Loucy (cell line): ENCODE measurements at regions not wholly inside any gene's neighbourhood (a gene's known extent, or its start where the extent isn't known, plus 50 kb on each side); places are given as distances from the start of the nearest gene placed in this dataset.

Experiments
- H2AFZ ChIP-seq: fragments of 200-600 bp; sonication (generic); 2 replicates; pipeline ENCODE4 v1.6.0; 2016; ENCODE audit warnings: antibody characterized with exemption, mild to moderate bottlenecking, low read length, moderate library complexity
- H3F3A ChIP-seq: fragments of 200-600 bp; 2 replicates; pipeline ENCODE4 v1.6.0; 2016; ENCODE audit warnings: antibody characterized with exemption, low read depth, mild to moderate bottlenecking
- H3K27me3 ChIP-seq: fragments of 200-600 bp; sonication (generic); 2 replicates; pipeline ENCODE4 v1.6.1; 2014; ENCODE audit warnings: low read length, mild to moderate bottlenecking; ENCODE audit not compliant: insufficient read depth, poor library complexity, severe bottlenecking
- H3K36me3 ChIP-seq: fragments of 200-600 bp; sonication (generic); 2 replicates; pipeline ENCODE4 v1.6.1; 2016; ENCODE audit warnings: low read length; ENCODE audit not compliant: insufficient read depth
- H3K4me1 ChIP-seq: fragments of 200-600 bp; sonication (generic); 2 replicates; pipeline ENCODE4 v1.5.1; 2014; ENCODE audit warnings: low read length, mild to moderate bottlenecking; ENCODE audit not compliant: insufficient read depth, poor library complexity, severe bottlenecking
- H3K4me2 ChIP-seq: fragments of 200-600 bp; sonication (generic); 2 replicates; pipeline ENCODE4 v1.6.0; 2014; ENCODE audit warnings: antibody characterized with exemption, low read length, low read depth, mild to moderate bottlenecking; ENCODE audit not compliant: poor library complexity, severe bottlenecking
- H3K4me3 ChIP-seq: fragments of 200-600 bp; sonication (generic); 2 replicates; pipeline ENCODE4 v1.5.1; 2014; ENCODE audit warnings: low read length, mild to moderate bottlenecking, mixed read lengths; ENCODE audit not compliant: poor library complexity, severe bottlenecking
- H3K79me2 ChIP-seq: fragments of 200-600 bp; sonication (generic); 2 replicates; pipeline ENCODE4 v1.6.1; 2014; ENCODE audit warnings: low read length; ENCODE audit not compliant: insufficient read depth
- H3K9ac ChIP-seq: fragments of 200-600 bp; sonication (generic); 2 replicates; pipeline ENCODE4 v1.6.0; 2014; ENCODE audit warnings: mild to moderate bottlenecking, low read depth, low read length, moderate library complexity; ENCODE audit not compliant: poor library complexity, severe bottlenecking
- H3K9me2 ChIP-seq: fragments of 200-600 bp; sonication (generic); replicated peaks from 2 replicates; pipeline ENCODE4 v1.6.1; 2016; ENCODE audit warnings: low read depth, low read length, mixed read lengths
- H3K9me3 ChIP-seq: fragments of 200-600 bp; sonication (generic); 2 replicates; pipeline ENCODE4 v1.6.1; 2014; ENCODE audit warnings: mild to moderate bottlenecking, antibody characterized with exemption, low read length, low read depth; ENCODE audit not compliant: insufficient read depth
- H4K20me1 ChIP-seq: fragments of 200-600 bp; sonication (generic); 2 replicates; pipeline ENCODE4 v1.6.0; 2014; ENCODE audit warnings: antibody characterized with exemption, low read length, mild to moderate bottlenecking; ENCODE audit not compliant: insufficient read depth, poor library complexity, severe bottlenecking
- EZH2phosphoT487 ChIP-seq: fragments of 200-600 bp; IDR thresholded peaks from 2 replicates; pipeline ENCODE4 v1.6.1; 2018; ENCODE audit warnings: antibody characterized with exemption, mild to moderate bottlenecking, moderate library complexity, borderline replicate concordance
- TF ChIP-seq, protein P1 (sequence below): fragments of 200-600 bp; sonication (generic); conservative IDR thresholded peaks from 2 replicates; pipeline ENCODE4 v1.5.1; 2014; ENCODE audit warnings: mild to moderate bottlenecking, antibody characterized with exemption, low read length

DNA sequence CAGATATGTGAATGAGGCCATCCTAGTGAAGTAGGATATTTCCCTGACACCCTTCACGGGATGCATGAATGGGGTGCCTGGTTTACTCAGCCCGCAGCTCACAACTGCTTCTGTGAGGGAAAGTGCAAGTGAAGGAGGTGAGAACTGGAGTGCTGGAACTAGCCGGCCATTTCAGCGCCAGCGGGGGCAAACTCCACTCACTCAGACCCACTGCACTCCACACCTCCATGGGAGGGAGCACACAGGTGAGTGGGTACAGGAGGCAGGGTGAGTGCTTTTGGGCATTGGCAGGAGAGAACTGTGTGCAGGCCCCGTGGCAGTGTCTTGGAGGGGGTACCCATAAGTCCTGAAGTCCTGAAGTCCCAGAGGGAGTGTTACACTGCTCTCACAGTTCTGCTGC is 1008.4 kb downstream of the SLC6A15 start:
- no peak overlapping the region for H3K4me3 ChIP-seq
- no peaks in the 10 kb centered on the region for H3K4me1 ChIP-seq
- TF ChIP-seq, protein P1, sequence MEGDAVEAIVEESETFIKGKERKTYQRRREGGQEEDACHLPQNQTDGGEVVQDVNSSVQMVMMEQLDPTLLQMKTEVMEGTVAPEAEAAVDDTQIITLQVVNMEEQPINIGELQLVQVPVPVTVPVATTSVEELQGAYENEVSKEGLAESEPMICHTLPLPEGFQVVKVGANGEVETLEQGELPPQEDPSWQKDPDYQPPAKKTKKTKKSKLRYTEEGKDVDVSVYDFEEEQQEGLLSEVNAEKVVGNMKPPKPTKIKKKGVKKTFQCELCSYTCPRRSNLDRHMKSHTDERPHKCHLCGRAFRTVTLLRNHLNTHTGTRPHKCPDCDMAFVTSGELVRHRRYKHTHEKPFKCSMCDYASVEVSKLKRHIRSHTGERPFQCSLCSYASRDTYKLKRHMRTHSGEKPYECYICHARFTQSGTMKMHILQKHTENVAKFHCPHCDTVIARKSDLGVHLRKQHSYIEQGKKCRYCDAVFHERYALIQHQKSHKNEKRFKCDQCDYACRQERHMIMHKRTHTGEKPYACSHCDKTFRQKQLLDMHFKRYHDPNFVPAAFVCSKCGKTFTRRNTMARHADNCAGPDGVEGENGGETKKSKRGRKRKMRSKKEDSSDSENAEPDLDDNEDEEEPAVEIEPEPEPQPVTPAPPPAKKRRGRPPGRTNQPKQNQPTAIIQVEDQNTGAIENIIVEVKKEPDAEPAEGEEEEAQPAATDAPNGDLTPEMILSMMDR = no peak
- no peak for TF ChIP-seq EZH2phosphoT487
- no peak overlapping the region for H3K4me2 ChIP-seq
- no peaks in the 10 kb centered on the region for H4K20me1 ChIP-seq
- no peaks in the 10 kb centered on the region for H3K27me3 ChIP-seq
- no peak overlapping the region for H2AFZ ChIP-seq
- no peaks in the 10 kb centered on the region for H3K79me2 ChIP-seq
- no peaks in the 10 kb centered on the region for H3K9me3 ChIP-seq
- no peak overlapping the region for H3K9ac ChIP-seq
- no peaks in the 10 kb centered on the region for H3K36me3 ChIP-seq
- no peaks in the 10 kb centered on the region for H3K9me2 ChIP-seq
- H3F3A ChIP-seq = no peaks in the 10 kb centered on the region

DNA sequence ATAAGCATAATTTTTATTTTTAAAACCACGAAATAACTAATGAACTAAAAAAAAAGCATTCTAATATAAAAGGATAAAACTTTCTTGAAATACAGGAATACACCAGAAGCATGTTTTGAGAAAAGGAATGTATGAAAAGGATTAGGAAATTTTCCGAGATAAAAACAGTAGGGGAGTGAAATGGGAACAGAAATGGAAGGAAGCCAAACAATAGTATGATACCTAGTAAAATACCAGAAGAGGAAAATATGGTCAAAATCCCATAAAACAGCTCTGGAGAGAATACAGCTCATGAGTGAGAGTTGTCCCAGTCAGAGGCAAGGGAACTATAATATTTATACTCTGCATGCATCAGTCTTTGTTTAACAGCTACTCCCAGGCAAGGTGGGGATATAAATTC is 1016.2 kb downstream of the SLC6A15 start:
- Histone ChIP-seq H3K27me3 (no peaks in the 10 kb centered on the region), H3K9me2 (no peaks in the 10 kb centered on the region), H3K79me2 (no peaks in the 10 kb centered on the region), H3K4me2 (no peak overlapping the region), H2AFZ (no peak overlapping the region), H3K36me3 (no peaks in the 10 kb centered on the region), H3K9me3 (no peaks in the 10 kb centered on the region), H3K4me1 (no peaks in the 10 kb centered on the region), H4K20me1 (no peaks in the 10 kb centered on the region), H3F3A (no peaks in the 10 kb centered on the region), H3K4me3 (no peak overlapping the region), H3K9ac (no peak overlapping the region)
- TF ChIP-seq EZH2phosphoT487 = no peak
- TF ChIP-seq, protein P1 = no peak

DNA sequence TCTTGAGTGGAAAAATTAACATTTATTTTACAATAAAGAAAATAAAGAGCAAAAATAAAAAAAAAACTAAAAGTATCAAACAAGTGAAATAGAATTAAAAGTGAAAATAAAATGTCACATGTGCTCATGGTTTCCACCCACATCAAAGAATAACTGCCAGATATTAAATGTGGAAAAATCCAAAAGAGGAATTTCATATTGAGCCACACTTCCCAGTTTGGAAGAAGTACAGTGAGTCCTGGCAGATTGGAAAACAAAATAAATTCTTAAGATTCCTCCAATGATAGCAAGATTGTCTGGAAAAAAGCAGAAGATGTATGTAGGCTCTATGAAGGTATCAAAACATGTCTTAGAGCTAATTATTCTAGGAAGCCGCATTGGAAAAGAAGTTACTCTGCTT is 1019.5 kb downstream of the SLC6A15 start:
- Histone ChIP-seq H4K20me1 (no peaks in the 10 kb centered on the region), H2AFZ (no peak overlapping the region), H3K9me2 (no peaks in the 10 kb centered on the region), H3K4me2 (no peak overlapping the region), H3K36me3 (no peaks in the 10 kb centered on the region), H3K4me1 (no peaks in the 10 kb centered on the region), H3K9me3 (no peaks in the 10 kb centered on the region), H3K9ac (no peak overlapping the region), H3K27me3 (no peaks in the 10 kb centered on the region), H3K79me2 (no peaks in the 10 kb centered on the region), H3F3A (no peaks in the 10 kb centered on the region), H3K4me3 (no peak overlapping the region)
- TF ChIP-seq, protein P1 = no peak
- no peak for TF ChIP-seq EZH2phosphoT487
